Parathyroid adenoma (tissue), 2 donors: ENCODE measurements at regions not wholly inside any gene's neighbourhood (a gene's known extent, or its start where the extent isn't known, plus 50 kb on each side); places are given as distances from the start of the nearest gene placed in this dataset.

Source experiments
- H2AFZ ChIP-seq: fragments of 300-600 bp; sonication (generic); one replicate; pipeline ENCODE4 v1.7.0; 2017; ENCODE audit warnings: antibody characterized with exemption, mild to moderate bottlenecking
- H3K27ac ChIP-seq: fragments of 300-600 bp; sonication (generic); one replicate; pipeline ENCODE4 v1.7.0; 2017
- H3K27me3 ChIP-seq: fragments of 300-600 bp; sonication (generic); one replicate; pipeline ENCODE4 v1.7.0; 2017; ENCODE audit warnings: low read length; ENCODE audit not compliant: control insufficient read depth, insufficient read depth
- H3K36me3 ChIP-seq: fragments of 300-600 bp; sonication (generic); one replicate; pipeline ENCODE4 v1.7.0; 2017; ENCODE audit warnings: low read length; ENCODE audit not compliant: control insufficient read depth, insufficient read depth
- H3K4me1 ChIP-seq: fragments of 300-600 bp; sonication (generic); one replicate; pipeline ENCODE4 v1.7.0; 2017; ENCODE audit warnings: control low read depth
- H3K4me2 ChIP-seq: fragments of 300-600 bp; sonication (generic); one replicate; pipeline ENCODE4 v1.7.0; 2017; ENCODE audit warnings: low read length
- H3K4me3 ChIP-seq: fragments of 300-600 bp; sonication (generic); one replicate; pipeline ENCODE4 v1.7.0; 2017; ENCODE audit warnings: low read depth, low read length
- H3K79me2 ChIP-seq: fragments of 300-600 bp; sonication (generic); one replicate; pipeline ENCODE4 v1.7.0; 2017; ENCODE audit warnings: control low read depth
- H3K9ac ChIP-seq: fragments of 300-600 bp; sonication (generic); one replicate; pipeline ENCODE4 v1.7.0; 2017; ENCODE audit warnings: mild to moderate bottlenecking
- H3K9me3 ChIP-seq: fragments of 300-600 bp; sonication (generic); one replicate; pipeline ENCODE4 v1.7.0; 2017; ENCODE audit warnings: low read length; ENCODE audit not compliant: control insufficient read depth
- TF ChIP-seq, protein P1 (sequence below): fragments of 300-600 bp; sonication (generic); IDR thresholded peaks from one replicate; pipeline ENCODE4 v1.7.0; 2017; ENCODE audit warnings: antibody characterized with exemption, mild to moderate bottlenecking
- donor health status: primary hyperparathyroidism.

DNA sequence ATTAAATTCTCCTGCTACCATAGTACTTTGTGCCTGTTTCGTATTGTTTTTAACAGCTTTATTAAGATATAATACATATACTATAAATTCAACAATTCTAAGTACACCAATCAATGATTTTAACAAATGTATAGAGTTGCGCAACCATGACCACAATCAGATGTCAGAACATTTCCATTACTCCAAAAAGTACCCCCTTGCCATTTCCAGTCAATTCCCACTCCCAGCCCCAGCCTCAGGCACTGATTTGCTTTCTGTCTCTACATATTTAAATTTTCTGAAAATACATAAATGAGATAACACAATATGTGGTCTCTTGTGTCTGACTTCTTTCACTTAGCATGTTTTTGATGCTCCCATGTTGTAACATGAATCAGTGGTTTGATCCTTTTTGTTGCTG, 193.9 kb downstream of the FIGN start:
- Histone ChIP-seq H3K9me3 (no peaks in the 10 kb centered on the region), H3K4me2 (no peak overlapping the region), H3K27me3 (no peaks in the 10 kb centered on the region), H3K9ac (no peak overlapping the region), H2AFZ (no peak overlapping the region), H3K27ac (no peak overlapping the region), H3K36me3 (no peaks in the 10 kb centered on the region), H3K4me1 (no peaks in the 10 kb centered on the region), H3K4me3 (no peak overlapping the region), H3K79me2 (no peaks in the 10 kb centered on the region)
- TF ChIP-seq, protein P1, sequence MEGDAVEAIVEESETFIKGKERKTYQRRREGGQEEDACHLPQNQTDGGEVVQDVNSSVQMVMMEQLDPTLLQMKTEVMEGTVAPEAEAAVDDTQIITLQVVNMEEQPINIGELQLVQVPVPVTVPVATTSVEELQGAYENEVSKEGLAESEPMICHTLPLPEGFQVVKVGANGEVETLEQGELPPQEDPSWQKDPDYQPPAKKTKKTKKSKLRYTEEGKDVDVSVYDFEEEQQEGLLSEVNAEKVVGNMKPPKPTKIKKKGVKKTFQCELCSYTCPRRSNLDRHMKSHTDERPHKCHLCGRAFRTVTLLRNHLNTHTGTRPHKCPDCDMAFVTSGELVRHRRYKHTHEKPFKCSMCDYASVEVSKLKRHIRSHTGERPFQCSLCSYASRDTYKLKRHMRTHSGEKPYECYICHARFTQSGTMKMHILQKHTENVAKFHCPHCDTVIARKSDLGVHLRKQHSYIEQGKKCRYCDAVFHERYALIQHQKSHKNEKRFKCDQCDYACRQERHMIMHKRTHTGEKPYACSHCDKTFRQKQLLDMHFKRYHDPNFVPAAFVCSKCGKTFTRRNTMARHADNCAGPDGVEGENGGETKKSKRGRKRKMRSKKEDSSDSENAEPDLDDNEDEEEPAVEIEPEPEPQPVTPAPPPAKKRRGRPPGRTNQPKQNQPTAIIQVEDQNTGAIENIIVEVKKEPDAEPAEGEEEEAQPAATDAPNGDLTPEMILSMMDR, result no peak

DNA sequence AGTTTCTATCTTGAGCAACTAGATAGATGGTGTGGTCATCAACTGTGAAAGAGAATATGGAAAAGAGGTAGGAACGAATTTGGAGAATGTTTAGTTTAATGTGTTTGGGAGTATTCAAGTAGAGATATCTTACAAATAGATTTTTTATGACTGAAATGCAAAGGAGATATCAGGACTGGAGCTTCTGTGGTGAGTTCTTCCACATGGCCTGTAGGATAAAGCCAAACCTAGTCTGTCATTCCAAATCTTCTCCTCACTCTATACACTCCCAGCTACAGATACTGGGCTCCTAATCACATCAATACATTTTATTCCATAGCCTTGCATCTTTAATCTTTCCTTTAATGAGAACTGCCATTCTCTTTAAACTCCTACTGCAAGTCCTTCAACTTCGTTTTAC, 194.3 kb downstream of the FIGN start:
- no peak overlapping the region for H3K9ac ChIP-seq
- TF ChIP-seq, protein P1, result no peak
- no peaks in the 10 kb centered on the region for H3K4me1 ChIP-seq
- no peaks in the 10 kb centered on the region for H3K36me3 ChIP-seq
- H3K27ac ChIP-seq, result no peak overlapping the region
- H3K4me3 ChIP-seq, result no peak overlapping the region
- no peak overlapping the region for H3K4me2 ChIP-seq
- no peaks in the 10 kb centered on the region for H3K27me3 ChIP-seq
- H3K79me2 ChIP-seq, result no peaks in the 10 kb centered on the region
- no peak overlapping the region for H2AFZ ChIP-seq
- H3K9me3 ChIP-seq, result no peaks in the 10 kb centered on the region

DNA sequence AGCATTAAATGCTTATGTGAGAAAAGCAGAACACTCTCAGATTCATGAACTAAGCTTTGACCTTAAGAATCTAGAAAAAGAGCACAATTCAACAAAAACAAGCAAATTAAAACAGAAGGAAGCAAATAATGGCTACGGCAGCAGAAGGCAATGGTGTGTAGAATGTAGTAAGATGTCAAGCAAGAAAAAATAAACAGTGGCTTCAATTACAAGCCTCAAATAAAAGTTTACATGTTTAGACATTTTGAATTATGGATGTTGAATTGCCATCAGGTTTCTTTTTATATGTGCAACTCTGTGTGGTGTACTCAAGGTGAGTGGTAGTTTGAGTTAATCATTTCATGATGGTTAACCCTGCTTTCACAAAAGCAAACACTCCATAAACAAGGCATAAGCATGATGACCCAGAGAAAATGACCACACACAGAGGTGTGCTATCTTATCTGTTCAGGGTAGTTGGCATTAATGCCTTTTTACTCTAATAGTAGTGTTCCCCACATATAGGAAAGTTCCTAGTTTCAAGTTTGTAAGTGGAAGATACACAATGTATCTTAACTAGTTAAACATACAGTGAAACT, 207.1 kb downstream of the FIGN start:
- no peak overlapping the region for H3K9ac ChIP-seq
- H3K36me3 ChIP-seq, result no peaks in the 10 kb centered on the region
- no peaks in the 10 kb centered on the region for H3K9me3 ChIP-seq
- TF ChIP-seq, protein P1, result no peak
- no peaks in the 10 kb centered on the region for H3K27me3 ChIP-seq
- no peak overlapping the region for H2AFZ ChIP-seq
- no peak overlapping the region for H3K27ac ChIP-seq
- H3K4me3 ChIP-seq, result no peak overlapping the region
- H3K4me1 ChIP-seq, result no peaks in the 10 kb centered on the region
- no peaks in the 10 kb centered on the region for H3K79me2 ChIP-seq
- H3K4me2 ChIP-seq, result no peak overlapping the region

DNA sequence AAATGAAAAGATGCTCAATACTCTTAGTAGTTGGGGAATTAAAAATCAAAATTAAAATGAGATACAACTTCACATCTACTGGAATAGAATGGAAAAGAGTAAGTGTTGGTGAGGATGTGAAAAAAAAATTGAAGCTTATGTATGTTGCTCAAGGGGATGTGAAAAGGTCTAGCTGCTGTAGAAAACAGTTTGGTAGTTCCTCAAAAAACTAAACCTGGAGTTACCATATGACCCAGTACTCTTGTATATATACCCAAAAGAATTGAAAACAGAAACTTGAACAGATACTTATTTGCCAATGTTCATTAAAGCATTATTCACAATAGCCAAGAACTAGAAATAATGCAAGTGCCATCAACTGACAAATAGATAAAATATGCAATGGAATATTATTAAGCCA, 208.4 kb downstream of the FIGN start:
- Histone ChIP-seq H3K36me3 (no peaks in the 10 kb centered on the region), H3K4me1 (no peaks in the 10 kb centered on the region), H3K4me2 (no peak overlapping the region), H3K9ac (no peak overlapping the region), H3K4me3 (no peak overlapping the region), H3K27ac (no peak overlapping the region), H3K79me2 (no peaks in the 10 kb centered on the region), H3K9me3 (no peaks in the 10 kb centered on the region), H3K27me3 (no peaks in the 10 kb centered on the region), H2AFZ (no peak overlapping the region)
- TF ChIP-seq, protein P1, result no peak

DNA sequence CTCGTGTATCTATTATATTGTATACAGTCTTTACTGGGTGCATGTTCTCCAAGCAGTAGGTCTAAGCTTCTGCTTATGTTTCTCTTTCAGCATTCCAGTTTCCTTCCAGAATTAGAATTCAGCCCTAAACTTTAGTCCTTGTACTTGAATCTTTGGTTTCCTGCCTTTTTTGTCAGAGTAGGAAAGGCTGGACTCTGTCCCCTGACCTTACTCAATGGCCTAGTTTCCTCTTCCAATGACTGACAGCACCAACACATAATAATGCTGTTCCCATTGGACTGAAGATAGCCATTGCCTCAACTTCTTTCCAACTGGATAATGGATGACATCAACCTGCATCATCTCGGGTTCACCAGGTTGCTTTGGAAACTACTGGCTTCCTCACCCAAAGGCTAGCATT, 217.0 kb downstream of the FIGN start:
- TF ChIP-seq, protein P1, result no peak
- Histone ChIP-seq H3K4me2 (no peak overlapping the region), H2AFZ (no peak overlapping the region), H3K9me3 (no peaks in the 10 kb centered on the region), H3K9ac (no peak overlapping the region), H3K27ac (no peak overlapping the region), H3K4me1 (no peaks in the 10 kb centered on the region), H3K79me2 (no peaks in the 10 kb centered on the region), H3K4me3 (no peak overlapping the region), H3K36me3 (no peaks in the 10 kb centered on the region), H3K27me3 (no peaks in the 10 kb centered on the region)
